GM23248 (cell line): ENCODE measurements at regions not wholly inside any gene's neighbourhood (a gene's known extent, or its start where the extent isn't known, plus 50 kb on each side); places are given as distances from the start of the nearest gene placed in this dataset.

Experiments
- EZH2 ChIP-seq: fragments of 200-600 bp; sonication (generic); IDR thresholded peaks from 2 replicates; pipeline ENCODE4 v1.6.1; 2018; ENCODE audit warnings: antibody characterized with exemption, mild to moderate bottlenecking; ENCODE audit not compliant: insufficient read depth, poor library complexity, severe bottlenecking
- EZH2phosphoT487 ChIP-seq: fragments of 200-600 bp; sonication (generic); IDR thresholded peaks from 2 replicates; pipeline ENCODE4 v1.6.1; 2018; ENCODE audit warnings: antibody characterized with exemption, moderate library complexity, mild to moderate bottlenecking, low read depth; ENCODE audit not compliant: insufficient read depth

- no peak for TF ChIP-seq EZH2
- no peak for TF ChIP-seq EZH2phosphoT487
These were observed 546.6 kb downstream of the MFSD1 start for GRCh38 chr3:159348431-159348830.
